ENCODE measurements at regions not wholly inside any gene's neighbourhood (a gene's known extent, or its start where the extent isn't known, plus 50 kb on each side); places are given as distances from the start of the nearest gene placed in this dataset.

- Mint-ChIP-seq H3K27ac (no peak overlapping the region), H3K36me3 (peaks cover 0 to 7% (median 0%) of the 10 kb centered on the region in 3 donors), H3K4me1 (peaks cover 4 to 6% of the 10 kb centered on the region in 2 donors), H3K4me3 (no peak overlapping the region), H3K27me3 (ENCODE audit: low read depth in 3 of 3) (peaks cover 3 to 5% (median 4%) of the 10 kb centered on the region in 3 donors), H3K9me3 (peaks cover 0 to 3% (median 0%) of the 10 kb centered on the region in 6 donors)
- DNase-seq: no peak
These were observed 783.6 kb upstream of the ZEB2 start for GRCh38 chr2:145303536-145303935.

GRCh38 chr2:145302886-145303285, 783.0 kb upstream of the ZEB2 start:
- Mint-ChIP-seq H3K4me3 (no peak overlapping the region), H3K27me3 (ENCODE audit: low read depth in 3 of 3) (peaks cover 3 to 5% (median 4%) of the 10 kb centered on the region in 3 donors), H3K36me3 (peaks cover 0 to 7% (median 0%) of the 10 kb centered on the region in 3 donors), H3K27ac (no peak overlapping the region), H3K9me3 (peaks cover 0 to 3% (median 0%) of the 10 kb centered on the region in 6 donors), H3K4me1 (peaks cover 4 to 6% of the 10 kb centered on the region in 2 donors)
- no peak for DNase-seq

- peaks cover 3 to 7% (median 5%) of the 10 kb centered on the region in 3 donors for H3K27me3 Mint-ChIP-seq (ENCODE audit: low read depth in 3 of 3)
- no peak for DNase-seq
- peaks cover 0 to 3% (median 0%) of the 10 kb centered on the region in 6 donors for H3K9me3 Mint-ChIP-seq
- peaks cover 0 to 7% (median 0%) of the 10 kb centered on the region in 3 donors for H3K36me3 Mint-ChIP-seq
- peaks cover 4 to 6% of the 10 kb centered on the region in 2 donors for H3K4me1 Mint-ChIP-seq
- H3K27ac Mint-ChIP-seq: no peak overlapping the region
- H3K4me3 Mint-ChIP-seq: no peak overlapping the region
These were observed 782.5 kb upstream of the ZEB2 start for GRCh38 chr2:145302451-145302850.

- DNase-seq: no peak
- Mint-ChIP-seq H3K27me3 (ENCODE audit: low read depth in 3 of 3) (peaks cover under 1 to 3% (median 2%) of the 10 kb centered on the region in 3 donors), H3K27ac (no peak overlapping the region), H3K9me3 (no peaks in the 10 kb centered on the region), H3K36me3 (peaks cover 0 to 1% (median 0%) of the 10 kb centered on the region in 3 donors), H3K4me3 (no peak overlapping the region), H3K4me1 (no peaks in the 10 kb centered on the region)
These were observed 779.4 kb upstream of the ZEB2 start for GRCh38 chr2:145299368-145299767.

- H3K4me1 Mint-ChIP-seq: no peaks in the 10 kb centered on the region
- H3K27ac Mint-ChIP-seq: no peak overlapping the region
- DNase-seq: no peak
- no peaks in the 10 kb centered on the region for H3K36me3 Mint-ChIP-seq
- peaks cover 0 to 4% (median 2%) of the 10 kb centered on the region in 3 donors for H3K27me3 Mint-ChIP-seq (ENCODE audit: low read depth in 3 of 3)
- H3K9me3 Mint-ChIP-seq: peaks cover 0 to 4% (median 0%) of the 10 kb centered on the region in 6 donors
- no peak overlapping the region for H3K4me3 Mint-ChIP-seq
These were observed 772.2 kb upstream of the ZEB2 start for GRCh38 chr2:145292166-145292565.

GRCh38 chr2:145290986-145291385, 771.1 kb upstream of the ZEB2 start:
- Mint-ChIP-seq H3K4me1 (no peaks in the 10 kb centered on the region), H3K9me3 (peaks cover 0 to 4% (median 0%) of the 10 kb centered on the region in 6 donors), H3K27ac (no peak overlapping the region), H3K27me3 (ENCODE audit: low read depth in 3 of 3) (peaks cover 0 to 11% (median 2%) of the 10 kb centered on the region in 3 donors), H3K4me3 (no peak overlapping the region), H3K36me3 (no peaks in the 10 kb centered on the region)
- DNase-seq: no peak

GRCh38 chr2:145289946-145290345, 770.0 kb upstream of the ZEB2 start:
- Mint-ChIP-seq H3K4me1 (no peaks in the 10 kb centered on the region), H3K9me3 (peaks cover 0 to 4% (median 0%) of the 10 kb centered on the region in 6 donors), H3K27ac (no peak overlapping the region), H3K27me3 (ENCODE audit: low read depth in 3 of 3) (peaks cover 0 to 11% (median 2%) of the 10 kb centered on the region in 3 donors), H3K4me3 (no peak overlapping the region), H3K36me3 (no peaks in the 10 kb centered on the region)
- DNase-seq: no peak

- Mint-ChIP-seq H3K4me3 (no peak overlapping the region), H3K27me3 (ENCODE audit: low read depth in 3 of 3) (peaks cover 0 to 11% (median 2%) of the 10 kb centered on the region in 3 donors), H3K9me3 (peaks cover 0 to 4% (median 0%) of the 10 kb centered on the region in 6 donors), H3K36me3 (no peaks in the 10 kb centered on the region), H3K4me1 (no peaks in the 10 kb centered on the region), H3K27ac (no peak overlapping the region)
- no peak for DNase-seq
These were observed 769.0 kb upstream of the ZEB2 start for GRCh38 chr2:145288650-145289496.

GRCh38 chr2:145287736-145288135, 767.8 kb upstream of the ZEB2 start:
- DNase-seq: no peak
- H3K9me3 Mint-ChIP-seq: peaks cover 0 to 2% (median 0%) of the 10 kb centered on the region in 6 donors
- peaks cover 0 to 14% (median 2%) of the 10 kb centered on the region in 3 donors for H3K27me3 Mint-ChIP-seq (ENCODE audit: low read depth in 3 of 3)
- H3K27ac Mint-ChIP-seq: no peak overlapping the region
- H3K4me1 Mint-ChIP-seq: no peaks in the 10 kb centered on the region
- H3K4me3 Mint-ChIP-seq: no peak overlapping the region
- no peaks in the 10 kb centered on the region for H3K36me3 Mint-ChIP-seq

- peaks cover 0 to 15% (median 2%) of the 10 kb centered on the region in 3 donors for H3K27me3 Mint-ChIP-seq (ENCODE audit: low read depth in 3 of 3)
- no peaks in the 10 kb centered on the region for H3K36me3 Mint-ChIP-seq
- H3K4me1 Mint-ChIP-seq: no peaks in the 10 kb centered on the region
- no peak overlapping the region for H3K27ac Mint-ChIP-seq
- no peak overlapping the region for H3K4me3 Mint-ChIP-seq
- DNase-seq: no peak
- peaks cover 0 to 3% (median 0%) of the 10 kb centered on the region in 6 donors for H3K9me3 Mint-ChIP-seq
These were observed 766.9 kb upstream of the ZEB2 start for GRCh38 chr2:145286716-145287275.

GRCh38 chr2:145284551-145284950, 764.6 kb upstream of the ZEB2 start:
- Mint-ChIP-seq H3K27me3 (ENCODE audit: low read depth in 3 of 3) (peaks cover 0 to 16% (median 2%) of the 10 kb centered on the region in 3 donors), H3K36me3 (no peaks in the 10 kb centered on the region), H3K27ac (no peak overlapping the region), H3K9me3 (peaks cover 0 to 3% (median 0%) of the 10 kb centered on the region in 6 donors), H3K4me3 (no peak overlapping the region), H3K4me1 (no peaks in the 10 kb centered on the region)
- DNase-seq: no peak

- H3K36me3 Mint-ChIP-seq: no peaks in the 10 kb centered on the region
- no peak overlapping the region for H3K4me3 Mint-ChIP-seq
- no peak for DNase-seq
- peaks cover 0 to 3% (median 0%) of the 10 kb centered on the region in 6 donors for H3K9me3 Mint-ChIP-seq
- no peak overlapping the region for H3K27ac Mint-ChIP-seq
- peaks cover 0 to 16% (median 0%) of the 10 kb centered on the region in 3 donors for H3K27me3 Mint-ChIP-seq (ENCODE audit: low read depth in 3 of 3)
- no peaks in the 10 kb centered on the region for H3K4me1 Mint-ChIP-seq
These were observed 763.2 kb upstream of the ZEB2 start for GRCh38 chr2:145283131-145283530.

GRCh38 chr2:145277922-145278321, 758.0 kb upstream of the ZEB2 start:
- no peak for DNase-seq
- Mint-ChIP-seq H3K27me3 (ENCODE audit: low read depth in 3 of 3) (peaks cover 0 to 9% (median 4%) of the 10 kb centered on the region in 3 donors), H3K27ac (no peak overlapping the region), H3K4me3 (no peak overlapping the region), H3K4me1 (no peaks in the 10 kb centered on the region), H3K9me3 (peaks cover 0 to 9% (median 5%) of the 10 kb centered on the region in 6 donors), H3K36me3 (peaks cover 0 to 4% (median 4%) of the 10 kb centered on the region in 3 donors)

- DNase-seq: no peak
- H3K27ac Mint-ChIP-seq: no peak overlapping the region
- peaks cover 0 to 12% (median 4%) of the 10 kb centered on the region in 3 donors for H3K36me3 Mint-ChIP-seq
These were observed 753.9 kb upstream of the ZEB2 start for GRCh38 chr2:145273840-145274239.

More at GRCh38 chr2:145273840-145274239, 753.9 kb upstream of the ZEB2 start:
- peaks cover 0 to 4% (median 4%) of the 10 kb centered on the region in 3 donors for H3K27me3 Mint-ChIP-seq (ENCODE audit: low read depth in 3 of 3)
- no peaks in the 10 kb centered on the region for H3K4me1 Mint-ChIP-seq
- H3K9me3 Mint-ChIP-seq: peaks cover 6 to 24% (median 11%) of the 10 kb centered on the region in 6 donors
- H3K4me3 Mint-ChIP-seq: no peak overlapping the region
